Stimulated activated CD4-positive, alpha-beta T cell treated with anti-CD3 and anti-CD28 coated beads, Interleukin-4, amount 100 ng/mL, for 24 hours (primary cell): ENCODE measurements at regions not wholly inside any gene's neighbourhood (a gene's known extent, or its start where the extent isn't known, plus 50 kb on each side); places are given as distances from the start of the nearest gene placed in this dataset.
"Not testable (repeated sequence)": the region's sequence is repeated elsewhere in the genome, so short reads cannot be mapped to it uniquely, and the experiment has no call there.

ENCODE experiments used
- DNase-seq: peaks from one replicate; pipeline ENCODE4 v3.0.0-alpha.2; 2020

- no peak for DNase-seq
Measured at GRCh38 chr10:84946904-84947303, 618.5 kb downstream of the CCSER2 start.

- no peak for DNase-seq
Measured at GRCh38 chr10:84948644-84949043, 620.3 kb downstream of the CCSER2 start.

GRCh38 chr10:84951616-84952015, 623.2 kb downstream of the CCSER2 start:
- DNase-seq: no peak

DNA sequence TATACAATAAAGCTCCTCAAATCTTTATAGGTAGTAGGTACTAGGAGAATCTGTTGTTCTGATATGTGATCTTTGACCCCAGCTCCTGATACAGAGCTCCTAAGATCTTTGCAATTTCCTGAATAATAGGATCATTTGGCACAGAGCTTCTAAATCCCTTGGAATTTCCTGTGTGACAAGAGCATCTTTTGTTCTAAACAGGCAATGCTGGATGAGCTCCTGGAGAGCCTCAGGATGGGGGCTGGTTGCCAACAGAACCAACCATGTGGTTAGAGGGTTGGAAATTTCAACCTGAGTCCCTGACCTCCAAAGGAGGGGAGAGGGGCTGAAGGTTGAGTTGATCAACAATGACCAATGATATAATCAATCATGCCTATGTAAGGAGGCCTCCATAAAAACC, 629.0 kb downstream of the CCSER2 start:
- DNase-seq: no peak

GRCh38 chr10:84965468-84965867, 637.1 kb downstream of the CCSER2 start:
- no peak for DNase-seq

- DNase-seq: no peak
Measured at GRCh38 chr10:84966708-84967441, 638.5 kb downstream of the CCSER2 start.

DNA sequence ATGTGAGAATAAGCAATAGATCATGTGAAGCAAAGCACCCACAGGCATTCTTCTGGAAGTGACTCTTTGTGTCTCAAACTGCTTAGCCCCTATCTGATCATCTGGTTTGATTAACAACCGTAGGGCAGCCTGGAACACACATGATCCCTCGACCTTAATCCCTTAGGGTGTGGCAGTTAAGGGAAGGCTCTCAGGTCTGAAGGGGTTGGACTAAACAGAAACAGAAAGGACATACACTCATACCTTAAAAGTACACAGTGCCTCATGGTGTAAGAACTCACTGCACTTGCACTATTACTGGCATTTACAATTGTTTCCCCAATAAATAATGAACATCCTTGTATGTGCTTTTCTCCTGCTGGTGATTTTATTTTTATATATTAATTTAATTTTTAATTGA, 640.9 kb downstream of the CCSER2 start:
- DNase-seq: not testable (repeated sequence)

GRCh38 chr10:84987039-84987438, 658.6 kb downstream of the CCSER2 start:
- DNase-seq: no peak

- DNase-seq: no peak
Measured at GRCh38 chr10:84988011-84988410, 659.6 kb downstream of the CCSER2 start.

DNA sequence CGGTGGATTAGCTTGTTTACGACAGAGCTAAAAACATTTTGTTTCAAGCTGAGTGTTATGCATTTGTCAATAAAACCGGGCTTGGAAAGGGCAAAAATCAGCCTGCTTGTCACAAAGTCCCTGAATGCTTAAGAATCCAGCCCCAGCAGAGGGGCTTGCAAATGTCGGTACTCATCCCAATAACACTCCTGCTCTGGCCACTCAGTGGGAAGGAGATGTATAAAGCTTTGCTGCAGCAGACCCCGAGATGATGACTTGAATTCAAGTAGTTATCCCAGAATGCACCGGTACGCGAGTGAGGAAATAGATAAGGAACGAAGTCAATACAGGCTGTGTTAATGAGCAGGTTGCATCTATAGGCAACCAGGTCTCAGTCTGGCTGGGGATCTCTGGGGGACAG, 662.3 kb downstream of the CCSER2 start:
- DNase-seq: no peak

GRCh38 chr10:84991301-84991700, 662.9 kb downstream of the CCSER2 start:
- no peak for DNase-seq

DNA sequence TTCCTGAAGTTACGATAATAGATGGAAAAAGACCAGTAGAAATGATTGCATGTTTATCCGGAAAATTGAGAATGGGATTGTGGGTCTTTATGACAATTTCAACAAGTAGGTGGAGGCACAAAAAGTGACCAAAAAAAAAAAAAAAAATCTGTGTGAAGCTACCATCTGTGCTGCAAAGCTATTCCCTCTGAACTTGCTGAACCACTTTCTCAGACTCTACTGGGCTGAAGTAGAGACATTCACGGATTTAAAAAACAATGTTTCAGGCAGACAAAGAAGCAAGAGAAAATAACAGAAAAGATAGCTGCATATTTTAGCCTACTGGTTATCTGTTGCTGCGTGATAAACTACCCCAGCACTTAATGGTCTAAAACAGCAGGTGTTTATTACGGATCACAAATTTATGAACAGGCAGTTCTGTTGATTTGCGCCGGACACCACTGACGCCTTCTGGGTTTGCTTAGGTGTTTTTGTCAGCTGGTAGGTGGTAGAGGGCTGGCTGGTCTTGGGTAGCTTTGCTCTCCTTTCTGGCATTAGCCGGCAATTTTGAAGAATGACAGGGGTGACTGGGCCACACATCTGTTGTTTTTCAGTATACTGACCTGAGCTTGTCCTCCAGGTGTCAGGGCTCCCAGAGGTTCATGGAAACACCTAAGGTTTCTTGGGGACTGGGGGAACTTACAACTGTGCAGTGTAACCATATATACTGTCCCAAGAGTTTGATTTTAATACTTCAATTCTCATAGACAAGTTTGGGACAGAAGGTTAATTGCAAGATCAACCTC, 665.1 kb downstream of the CCSER2 start:
- DNase-seq: no peak

DNA sequence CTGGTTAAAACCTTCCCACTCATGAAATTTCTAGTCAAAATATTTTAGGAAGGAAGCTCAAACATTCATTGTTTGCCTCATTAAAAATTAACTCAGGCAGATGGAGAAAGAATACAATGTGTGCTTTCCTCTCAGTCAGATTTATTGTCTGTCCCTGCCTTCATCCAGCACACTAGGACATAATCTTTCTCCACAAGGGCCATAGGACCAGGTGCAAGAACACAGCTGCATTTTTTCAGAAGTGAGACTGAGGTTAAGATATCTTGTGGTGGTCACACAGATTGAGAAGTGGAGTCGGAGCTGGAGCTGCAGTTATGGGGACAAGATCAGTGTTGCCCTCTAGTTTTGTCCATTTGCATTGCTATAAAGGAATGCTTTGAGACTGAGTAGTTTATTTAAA, 666.3 kb downstream of the CCSER2 start:
- DNase-seq: no peak

DNA sequence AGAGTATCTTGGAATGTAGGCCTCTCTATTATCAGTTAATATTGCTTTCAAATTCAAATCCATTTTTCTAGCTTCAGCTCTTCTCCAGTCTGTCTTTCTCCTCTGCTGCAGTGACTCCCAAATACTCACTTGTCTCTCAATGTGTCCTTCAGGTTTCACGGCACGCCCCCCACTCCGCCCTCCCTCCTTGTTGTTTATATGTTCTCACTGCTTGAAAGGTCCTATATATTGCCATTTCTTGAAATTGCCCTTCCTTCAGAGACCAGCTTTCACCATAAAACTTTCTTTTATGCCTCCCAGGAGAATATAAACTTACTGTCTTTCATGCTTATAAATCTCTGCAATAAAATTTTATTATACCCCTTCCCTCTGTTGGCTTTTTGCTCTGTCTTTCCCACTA, 668.2 kb downstream of the CCSER2 start:
- no peak for DNase-seq

DNA sequence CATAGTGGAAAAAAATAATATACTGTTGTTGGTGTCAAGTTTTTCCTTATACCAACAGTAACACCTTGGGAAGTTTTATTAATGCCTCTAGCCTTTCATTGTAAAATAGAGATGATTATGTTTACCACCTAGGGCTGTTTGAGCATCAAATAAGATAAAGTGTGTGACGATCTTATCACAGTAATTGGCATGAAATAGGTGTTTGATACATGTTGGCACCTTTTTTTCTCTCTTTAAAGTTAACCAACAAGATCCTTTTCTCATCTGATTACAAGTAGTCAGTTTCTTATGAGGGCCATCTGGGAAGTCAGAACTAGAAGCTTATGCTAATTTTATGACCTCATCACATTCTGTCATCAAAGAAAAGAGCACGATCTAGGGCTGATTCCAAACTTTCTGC, 669.5 kb downstream of the CCSER2 start:
- no peak for DNase-seq

GRCh38 chr10:84999929-85000328, 671.5 kb downstream of the CCSER2 start:
- DNase-seq: no peak

DNA sequence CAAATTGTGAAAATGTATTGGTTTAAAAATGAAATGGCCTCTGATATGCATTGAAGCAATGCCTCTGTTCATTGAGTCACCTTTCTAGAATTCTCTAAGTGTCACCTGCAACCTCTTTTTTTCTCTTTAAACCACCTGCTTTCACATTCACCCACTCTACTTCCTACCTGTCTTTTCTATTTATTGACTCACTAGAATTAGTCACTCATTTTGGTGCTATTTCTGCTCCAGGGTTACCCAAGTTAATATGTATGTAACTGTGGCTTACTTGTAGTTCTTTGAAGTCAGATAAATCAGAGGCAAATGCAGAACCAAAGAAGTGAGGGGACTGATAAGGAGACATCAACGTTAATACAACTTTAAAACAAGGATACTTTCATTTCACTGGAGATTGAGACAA, 674.7 kb downstream of the CCSER2 start:
- DNase-seq: no peak

GRCh38 chr10:85008488-85009184, 680.2 kb downstream of the CCSER2 start:
- no peak for DNase-seq

- DNase-seq: no peak
Measured at GRCh38 chr10:85012305-85012704, 683.9 kb downstream of the CCSER2 start.

DNA sequence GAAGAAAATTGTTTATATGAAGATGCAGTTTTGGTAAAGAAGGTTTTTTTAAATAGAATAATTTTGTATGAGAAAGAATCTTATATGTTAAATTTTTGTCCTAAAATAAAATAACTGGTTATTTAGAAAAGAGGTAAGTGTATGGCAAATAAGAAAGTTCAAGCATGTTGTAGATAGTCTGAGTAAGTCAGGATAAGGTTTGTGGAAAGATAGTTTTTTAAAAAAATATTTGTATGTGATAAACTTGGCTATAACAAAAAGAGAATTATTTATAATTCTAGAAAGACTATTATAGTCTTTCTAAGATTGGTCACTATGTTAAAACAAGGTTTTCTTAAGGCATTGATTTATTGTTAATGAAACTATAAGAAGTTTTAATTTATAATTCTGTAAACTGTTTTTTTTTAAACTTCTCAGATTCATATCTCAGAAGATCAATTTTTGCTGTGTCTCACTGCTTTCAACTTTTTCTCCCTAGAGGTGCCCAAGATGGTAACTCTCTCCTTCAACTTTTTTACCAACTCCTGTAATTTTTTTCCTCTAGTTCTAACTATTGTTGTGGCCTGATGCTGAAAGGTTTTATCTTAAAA, 698.6 kb downstream of the CCSER2 start:
- no peak for DNase-seq

DNA sequence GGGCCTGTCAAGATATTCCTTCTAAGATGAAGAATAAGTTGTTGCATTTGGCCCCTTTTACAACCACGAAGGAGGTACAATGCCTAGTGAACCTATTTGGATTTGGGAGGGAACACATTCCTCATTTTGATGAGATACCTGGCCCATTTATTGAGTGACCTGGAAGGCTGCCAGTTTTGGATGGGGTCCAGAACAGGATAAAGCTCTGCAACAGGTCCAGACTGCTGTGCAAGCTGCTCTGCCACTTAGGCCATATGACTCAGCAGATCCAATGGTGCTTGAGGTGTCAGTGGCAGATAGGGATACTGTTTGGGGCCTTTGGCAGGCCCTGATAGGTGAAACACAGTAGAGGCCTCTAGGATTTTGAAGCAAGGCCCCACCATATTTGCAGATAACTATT, 704.6 kb downstream of the CCSER2 start:
- no peak for DNase-seq

DNA sequence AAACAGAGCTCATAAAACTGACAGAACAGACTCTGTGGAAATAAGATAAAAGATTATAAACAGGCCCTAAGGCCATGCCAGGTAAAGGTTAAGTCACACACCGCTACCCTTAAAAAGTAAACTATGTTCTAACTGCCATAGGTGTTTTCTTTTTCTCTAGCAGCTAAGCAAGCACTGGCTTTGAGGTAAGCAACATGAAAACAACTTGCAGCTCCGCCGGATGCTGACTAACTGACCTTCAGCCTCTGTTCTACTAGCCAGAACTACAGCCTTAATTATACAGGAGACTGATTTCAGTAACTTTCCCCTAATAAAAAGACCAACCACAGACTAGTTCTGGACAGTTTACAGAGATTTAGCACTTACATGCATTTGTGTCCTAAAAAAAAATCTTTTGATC, 708.3 kb downstream of the CCSER2 start:
- no peak for DNase-seq

DNA sequence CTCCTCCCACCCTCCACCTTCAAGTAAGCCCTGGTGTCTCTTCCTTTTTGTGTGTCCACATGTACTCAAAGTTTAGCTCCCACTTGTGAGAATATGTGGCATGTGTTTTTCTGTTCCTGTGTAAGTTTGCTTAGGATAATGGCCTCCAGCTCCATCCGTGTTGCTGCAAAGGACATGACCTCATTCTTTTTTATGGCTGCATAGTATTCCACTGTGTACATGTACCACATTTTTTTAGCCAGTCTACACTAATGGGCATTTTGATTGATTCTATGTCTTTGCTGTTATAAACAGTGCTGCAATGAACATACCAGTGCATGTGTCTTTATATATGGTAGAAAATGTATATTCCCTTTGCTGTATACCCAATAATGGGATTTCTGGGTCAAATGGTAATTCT, 710.9 kb downstream of the CCSER2 start:
- DNase-seq: no peak

DNA sequence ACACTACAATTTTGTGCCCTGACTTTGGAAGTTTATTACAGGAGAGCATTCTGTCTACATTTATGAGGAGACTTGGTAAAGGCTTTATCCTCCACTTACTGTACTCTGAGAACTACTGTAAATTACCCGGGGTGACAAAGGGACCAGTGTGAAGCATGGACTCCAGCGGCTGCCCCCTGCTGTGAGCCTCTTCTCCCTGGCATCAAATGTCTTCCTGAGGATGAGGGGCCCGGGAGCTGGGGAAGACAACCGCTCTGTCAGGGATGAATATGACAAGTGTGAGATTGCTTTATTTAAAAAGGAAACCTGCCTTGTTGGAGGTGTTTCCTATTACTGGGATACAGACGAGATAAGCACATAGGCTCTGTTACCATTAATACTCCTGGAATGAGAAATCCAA, 714.8 kb downstream of the CCSER2 start:
- no peak for DNase-seq
